ENCODE measurements at regions not wholly inside any gene's neighbourhood (a gene's known extent, or its start where the extent isn't known, plus 50 kb on each side); places are given as distances from the start of the nearest gene placed in this dataset.

DNA sequence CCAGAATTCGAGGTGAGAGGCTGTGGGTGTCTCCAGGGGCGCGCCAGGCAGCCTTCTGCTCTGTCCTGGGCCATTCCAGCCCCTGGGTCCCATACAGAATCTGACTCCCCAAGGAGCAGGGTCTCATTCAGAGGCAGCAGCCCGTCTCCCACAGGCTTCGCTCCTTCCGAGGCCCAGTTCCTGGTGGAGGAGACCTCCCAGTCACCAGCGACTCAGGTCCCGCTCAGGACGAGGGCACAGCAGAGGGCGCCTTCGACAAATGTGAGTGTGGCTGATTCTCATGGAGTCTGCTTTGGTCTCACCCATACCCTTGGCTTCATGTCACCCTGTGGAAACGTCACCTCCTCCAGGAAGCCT, 81.8 kb upstream of the GPR26 start:
- TF ChIP-seq, protein P1, sequence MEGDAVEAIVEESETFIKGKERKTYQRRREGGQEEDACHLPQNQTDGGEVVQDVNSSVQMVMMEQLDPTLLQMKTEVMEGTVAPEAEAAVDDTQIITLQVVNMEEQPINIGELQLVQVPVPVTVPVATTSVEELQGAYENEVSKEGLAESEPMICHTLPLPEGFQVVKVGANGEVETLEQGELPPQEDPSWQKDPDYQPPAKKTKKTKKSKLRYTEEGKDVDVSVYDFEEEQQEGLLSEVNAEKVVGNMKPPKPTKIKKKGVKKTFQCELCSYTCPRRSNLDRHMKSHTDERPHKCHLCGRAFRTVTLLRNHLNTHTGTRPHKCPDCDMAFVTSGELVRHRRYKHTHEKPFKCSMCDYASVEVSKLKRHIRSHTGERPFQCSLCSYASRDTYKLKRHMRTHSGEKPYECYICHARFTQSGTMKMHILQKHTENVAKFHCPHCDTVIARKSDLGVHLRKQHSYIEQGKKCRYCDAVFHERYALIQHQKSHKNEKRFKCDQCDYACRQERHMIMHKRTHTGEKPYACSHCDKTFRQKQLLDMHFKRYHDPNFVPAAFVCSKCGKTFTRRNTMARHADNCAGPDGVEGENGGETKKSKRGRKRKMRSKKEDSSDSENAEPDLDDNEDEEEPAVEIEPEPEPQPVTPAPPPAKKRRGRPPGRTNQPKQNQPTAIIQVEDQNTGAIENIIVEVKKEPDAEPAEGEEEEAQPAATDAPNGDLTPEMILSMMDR (IDR thresholded peaks at IDR 0.05): no peak
- no peak for TF ChIP-seq ZFX (IDR thresholded peaks at IDR 0.05; ENCODE audit: borderline replicate concordance)
